ENCODE measurements at regions not wholly inside any gene's neighbourhood (a gene's known extent, or its start where the extent isn't known, plus 50 kb on each side); places are given as distances from the start of the nearest gene placed in this dataset.

DNA sequence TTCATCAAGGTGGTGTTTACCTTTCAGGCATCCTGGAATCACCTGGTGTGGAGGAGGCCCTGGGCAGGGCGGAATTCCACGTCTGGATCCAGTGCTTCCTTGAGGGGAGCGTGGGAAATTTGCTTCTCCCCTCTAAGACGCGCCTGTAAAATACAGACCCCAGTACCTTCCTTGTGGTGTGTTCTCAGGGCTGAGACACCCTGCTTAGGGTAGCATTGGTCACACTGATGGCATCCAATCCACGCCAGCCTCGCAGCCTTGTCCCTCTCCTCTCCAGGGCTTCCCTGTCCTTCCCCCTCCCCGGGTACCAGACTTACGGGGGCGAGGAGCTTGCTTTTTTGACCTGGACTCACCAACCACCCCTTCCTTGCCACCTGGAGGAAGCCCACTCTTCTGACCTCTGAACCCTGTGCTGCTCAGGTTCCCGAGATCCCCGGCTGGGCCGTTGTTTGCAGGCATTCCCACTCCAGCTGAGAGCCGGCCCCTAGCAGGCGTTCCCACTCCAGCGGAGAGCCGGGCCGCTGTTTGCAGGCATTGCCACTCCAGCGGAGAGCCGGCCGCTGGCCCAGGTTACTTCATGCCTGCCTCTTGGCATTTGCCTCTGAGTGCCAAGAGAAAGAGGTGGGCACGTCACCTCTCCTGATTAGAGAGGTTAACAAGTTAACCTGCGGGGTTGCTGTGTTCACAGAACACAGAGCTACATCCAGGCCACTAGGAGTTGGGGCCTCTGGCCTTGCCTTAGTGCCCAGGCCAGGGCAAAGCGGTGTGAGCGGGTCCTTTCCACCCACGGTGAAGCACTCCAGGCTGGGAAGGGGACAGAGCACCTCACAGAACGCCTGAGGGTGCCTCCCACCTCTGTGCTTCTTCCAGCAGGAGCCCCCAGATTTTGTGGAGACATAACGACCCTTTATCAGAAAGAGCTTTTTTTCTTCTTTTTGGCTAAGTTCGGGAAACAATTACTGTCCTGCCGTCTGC lies 254.0 kb upstream of the PPP2R2D start:
- no peak overlapping the region for H3K4me3 ChIP-seq (ENCODE audit: low read depth, low read length, poor library complexity, severe bottlenecking)
- H3K36me3 ChIP-seq (ENCODE audit: insufficient read depth, low read length, poor library complexity, severe bottlenecking) = no peaks in the 10 kb centered on the region
- ChIA-PET CTCF (no interaction called here), POLR2A (ENCODE audit: low non-redundant PET) (no interaction called here)
- no peak for DNase-seq (ENCODE audit: low spot score)
- no peaks in the 10 kb centered on the region for H3K4me1 ChIP-seq (ENCODE audit: insufficient read depth, low read length, poor library complexity, severe bottlenecking)
- TF ChIP-seq, protein P1, sequence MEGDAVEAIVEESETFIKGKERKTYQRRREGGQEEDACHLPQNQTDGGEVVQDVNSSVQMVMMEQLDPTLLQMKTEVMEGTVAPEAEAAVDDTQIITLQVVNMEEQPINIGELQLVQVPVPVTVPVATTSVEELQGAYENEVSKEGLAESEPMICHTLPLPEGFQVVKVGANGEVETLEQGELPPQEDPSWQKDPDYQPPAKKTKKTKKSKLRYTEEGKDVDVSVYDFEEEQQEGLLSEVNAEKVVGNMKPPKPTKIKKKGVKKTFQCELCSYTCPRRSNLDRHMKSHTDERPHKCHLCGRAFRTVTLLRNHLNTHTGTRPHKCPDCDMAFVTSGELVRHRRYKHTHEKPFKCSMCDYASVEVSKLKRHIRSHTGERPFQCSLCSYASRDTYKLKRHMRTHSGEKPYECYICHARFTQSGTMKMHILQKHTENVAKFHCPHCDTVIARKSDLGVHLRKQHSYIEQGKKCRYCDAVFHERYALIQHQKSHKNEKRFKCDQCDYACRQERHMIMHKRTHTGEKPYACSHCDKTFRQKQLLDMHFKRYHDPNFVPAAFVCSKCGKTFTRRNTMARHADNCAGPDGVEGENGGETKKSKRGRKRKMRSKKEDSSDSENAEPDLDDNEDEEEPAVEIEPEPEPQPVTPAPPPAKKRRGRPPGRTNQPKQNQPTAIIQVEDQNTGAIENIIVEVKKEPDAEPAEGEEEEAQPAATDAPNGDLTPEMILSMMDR (conservative IDR thresholded peaks at IDR 0.05; ENCODE audit: low read depth, low read length) = no peak
- TF ChIP-seq EZH2 (IDR thresholded peaks at IDR 0.05; ENCODE audit: borderline replicate concordance, low read depth, low read length, poor library complexity, severe bottlenecking) = no peak
- no TSS peak for BruUV-seq (replicated peaks)
- intact Hi-C loops (cut with micrococcal nuclease; ENCODE audit: unreplicated experiment) = no loop called here
- no peaks in the 10 kb centered on the region for H3K9me3 ChIP-seq (ENCODE audit: low read depth, low read length, poor library complexity, severe bottlenecking)
- H3K27me3 ChIP-seq (replicated peaks; ENCODE audit: insufficient read depth, low read depth, low read length, poor library complexity) = peaks cover 15% of the 10 kb centered on the region
- no peak overlapping the region for H3K27ac ChIP-seq (ENCODE audit: low read depth, low read length, poor library complexity, severe bottlenecking)

DNA sequence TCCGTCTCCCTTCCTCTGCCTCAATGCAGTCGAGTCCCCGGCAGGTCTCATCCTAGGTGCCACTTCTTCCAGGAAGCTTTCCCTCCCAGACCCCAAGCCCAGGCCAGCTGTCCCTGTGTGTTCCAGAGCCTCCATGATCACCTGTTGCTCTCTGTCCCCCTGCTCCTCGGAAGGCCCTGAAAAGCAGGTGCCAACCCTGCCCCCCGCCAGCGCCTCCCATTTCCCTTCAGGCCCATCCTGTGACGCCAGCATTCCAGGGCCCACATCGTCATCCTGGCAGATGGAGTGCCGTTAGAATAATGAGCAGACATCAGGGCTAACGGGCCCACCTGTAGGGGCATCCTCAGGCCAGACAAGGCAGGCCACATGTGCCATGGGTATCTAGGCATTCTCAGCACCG lies 253.0 kb upstream of the PPP2R2D start:
- no peaks in the 10 kb centered on the region for H3K9me3 ChIP-seq (ENCODE audit: low read depth, low read length, poor library complexity, severe bottlenecking)
- no peak for TF ChIP-seq EZH2 (IDR thresholded peaks at IDR 0.05; ENCODE audit: borderline replicate concordance, low read depth, low read length, poor library complexity, severe bottlenecking)
- TF ChIP-seq, protein P1 (conservative IDR thresholded peaks at IDR 0.05; ENCODE audit: low read depth, low read length) = no peak
- no peak overlapping the region for H3K4me3 ChIP-seq (ENCODE audit: low read depth, low read length, poor library complexity, severe bottlenecking)
- H3K27me3 ChIP-seq (replicated peaks; ENCODE audit: insufficient read depth, low read depth, low read length, poor library complexity) = peaks cover 24% of the 10 kb centered on the region
- no peak for DNase-seq (ENCODE audit: low spot score)
- no peaks in the 10 kb centered on the region for H3K36me3 ChIP-seq (ENCODE audit: insufficient read depth, low read length, poor library complexity, severe bottlenecking)
- POLR2A ChIA-PET (ENCODE audit: low non-redundant PET) = no interaction called here
- intact Hi-C loops (cut with micrococcal nuclease; ENCODE audit: unreplicated experiment) = no loop called here
- CTCF ChIA-PET = no interaction called here
- H3K27ac ChIP-seq (ENCODE audit: low read depth, low read length, poor library complexity, severe bottlenecking) = no peak overlapping the region
- no peaks in the 10 kb centered on the region for H3K4me1 ChIP-seq (ENCODE audit: insufficient read depth, low read length, poor library complexity, severe bottlenecking)
- BruUV-seq (replicated peaks) = no TSS peak

DNA sequence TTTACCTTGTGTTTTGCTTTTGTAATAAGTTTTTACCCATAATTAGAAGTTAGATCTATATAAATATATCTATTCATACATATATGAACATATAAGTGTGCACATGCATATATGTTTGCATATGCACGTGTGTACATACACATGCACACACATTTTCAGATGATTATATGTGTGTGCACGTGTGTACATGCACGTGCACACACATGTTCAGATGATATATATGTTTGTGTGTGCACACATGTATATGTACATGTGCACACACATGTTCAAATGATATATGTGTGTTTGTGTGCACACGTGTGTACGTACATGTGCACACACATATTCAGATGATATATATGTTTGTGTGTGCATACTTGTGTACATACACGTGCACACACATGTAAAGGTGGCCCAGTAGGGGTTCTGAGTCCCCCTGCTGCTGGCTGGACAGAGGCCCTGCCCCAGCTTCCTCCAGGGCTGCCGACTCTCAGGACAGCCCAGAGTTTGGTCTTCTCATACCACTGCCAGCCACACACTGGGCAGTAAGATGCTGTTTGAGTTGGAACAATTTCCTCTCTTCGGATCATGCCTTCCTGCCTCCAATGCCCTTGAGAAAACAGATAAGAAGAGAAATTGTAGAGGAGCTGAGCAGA lies 252.3 kb upstream of the PPP2R2D start:
- TF ChIP-seq, protein P1 (conservative IDR thresholded peaks at IDR 0.05; ENCODE audit: low read depth, low read length) = no peak
- no peak for TF ChIP-seq EZH2 (IDR thresholded peaks at IDR 0.05; ENCODE audit: borderline replicate concordance, low read depth, low read length, poor library complexity, severe bottlenecking)
- intact Hi-C loops (cut with micrococcal nuclease; ENCODE audit: unreplicated experiment) = no loop called here
- Histone ChIP-seq H3K27ac (ENCODE audit: low read depth, low read length, poor library complexity, severe bottlenecking) (no peak overlapping the region), H3K27me3 (replicated peaks; ENCODE audit: insufficient read depth, low read depth, low read length, poor library complexity) (peaks cover 32% of the 10 kb centered on the region), H3K36me3 (ENCODE audit: insufficient read depth, low read length, poor library complexity, severe bottlenecking) (no peaks in the 10 kb centered on the region), H3K4me1 (ENCODE audit: insufficient read depth, low read length, poor library complexity, severe bottlenecking) (no peaks in the 10 kb centered on the region), H3K4me3 (ENCODE audit: low read depth, low read length, poor library complexity, severe bottlenecking) (no peak overlapping the region), H3K9me3 (ENCODE audit: low read depth, low read length, poor library complexity, severe bottlenecking) (no peaks in the 10 kb centered on the region)
- no peak for DNase-seq (ENCODE audit: low spot score)
- CTCF ChIA-PET = no interaction called here
- POLR2A ChIA-PET (ENCODE audit: low non-redundant PET) = no interaction called here
- no TSS peak for BruUV-seq (replicated peaks)
